AG20443 (cell line): ENCODE measurements at regions not wholly inside any gene's neighbourhood (a gene's known extent, or its start where the extent isn't known, plus 50 kb on each side); places are given as distances from the start of the nearest gene placed in this dataset.
A peak's percentile ranks its signal among the peaks of the same experiment; 100 is the strongest.

Source experiments
- DNase-seq: peaks from one replicate; pipeline ENCODE4 v3.0.0; 2012; ENCODE audit warnings: low spot score, mixed read lengths

DNA sequence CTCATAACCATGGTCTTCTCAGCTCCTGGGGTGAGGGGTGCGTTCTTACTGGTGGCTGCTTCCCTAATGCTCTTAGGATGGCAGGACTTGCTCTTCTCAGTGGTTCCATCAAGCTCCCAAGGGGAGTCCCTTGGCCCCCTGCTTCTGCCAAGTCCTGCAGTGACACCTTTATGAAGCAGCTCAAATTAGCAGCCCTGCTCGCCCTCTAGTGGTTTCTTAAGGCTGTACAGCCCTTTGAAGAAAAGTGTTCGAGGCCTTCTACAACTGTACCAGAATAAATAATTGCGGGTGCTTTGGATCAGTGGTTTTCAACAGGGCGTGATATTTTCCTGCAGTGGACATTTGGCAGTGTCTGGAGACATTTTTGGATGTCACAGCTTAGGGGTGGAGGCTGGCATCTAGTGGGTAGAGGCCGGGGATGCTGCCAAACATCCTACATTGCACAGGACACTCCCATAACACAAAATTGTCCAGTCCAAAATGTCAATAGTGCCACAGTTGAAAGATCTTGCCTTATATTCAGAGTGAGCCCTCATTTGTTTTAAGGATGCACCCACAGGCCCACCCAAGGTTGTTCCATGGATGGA lies 204.7 kb upstream of the S100G start:
- peak; percentile 17 for DNase-seq

- DNase-seq = peak; percentile 21
These were observed 198.6 kb upstream of the S100G start for GRCh38 chrX:16451334-16451733.

GRCh38 chrX:16454926-16455325 lies 195.0 kb upstream of the S100G start:
- DNase-seq = no peak

DNA sequence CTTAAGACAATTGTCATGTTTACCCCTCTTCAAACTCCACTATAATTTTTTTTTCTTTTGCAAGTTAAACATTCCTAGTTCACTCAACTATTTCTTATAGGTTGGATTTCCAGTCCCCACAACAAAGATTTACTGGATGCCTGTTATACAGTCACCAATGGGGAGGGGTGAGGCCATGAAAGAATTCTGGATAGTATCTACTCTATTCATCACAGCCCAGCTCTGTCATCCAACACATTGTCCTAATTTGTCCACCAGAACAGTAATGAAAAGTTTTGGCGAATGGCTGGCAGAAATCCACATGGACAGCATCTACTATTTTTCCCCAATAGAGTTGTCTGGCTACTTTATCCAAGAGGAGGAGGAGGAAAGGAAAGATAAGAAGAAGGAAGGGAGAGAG lies 192.7 kb upstream of the S100G start:
- peak; percentile 20 for DNase-seq

DNA sequence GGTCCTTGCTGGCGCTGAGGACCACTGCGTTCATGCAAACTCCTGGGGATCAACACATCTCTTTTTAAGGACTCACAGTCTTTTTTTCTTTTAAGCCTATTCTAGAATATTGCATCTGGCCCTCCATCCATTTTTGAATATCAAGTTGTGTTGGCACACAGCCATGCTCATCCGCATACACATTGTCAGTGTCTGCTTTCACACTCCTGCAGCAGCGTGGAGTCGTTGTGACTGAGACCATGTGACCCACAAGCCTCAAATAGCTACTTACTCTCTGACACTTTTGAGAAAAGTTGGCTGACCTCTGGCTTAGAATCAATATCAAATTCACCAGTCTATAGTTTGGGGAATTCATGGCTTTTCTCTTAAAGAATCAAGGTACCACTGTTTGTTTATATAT lies 191.8 kb upstream of the S100G start:
- no peak for DNase-seq

- DNase-seq = no peak
These were observed 190.9 kb upstream of the S100G start for GRCh38 chrX:16459008-16459407.

DNA sequence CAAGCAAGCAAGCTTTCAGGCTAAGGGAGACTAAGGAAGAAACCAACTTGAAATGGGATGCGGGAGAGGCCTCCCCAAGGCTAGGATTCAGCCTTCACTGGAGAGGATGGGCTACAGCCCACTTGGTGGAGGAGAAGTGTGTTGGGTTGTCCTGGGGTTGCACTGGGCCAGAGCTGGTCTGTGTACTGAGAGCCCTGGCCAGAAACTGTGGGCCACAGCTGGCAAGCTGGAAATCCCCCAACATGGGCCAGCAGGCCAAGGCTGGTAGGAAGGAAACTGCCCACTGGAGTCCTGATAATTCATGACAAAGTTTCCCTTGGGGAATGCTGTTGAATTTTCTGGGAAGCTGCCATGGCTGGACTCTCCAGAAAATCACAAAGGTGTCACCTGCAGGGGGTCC lies 188.0 kb upstream of the S100G start:
- DNase-seq = no peak

- DNase-seq = peak; percentile 61
These were observed 187.0 kb upstream of the S100G start for GRCh38 chrX:16462912-16463311.

DNA sequence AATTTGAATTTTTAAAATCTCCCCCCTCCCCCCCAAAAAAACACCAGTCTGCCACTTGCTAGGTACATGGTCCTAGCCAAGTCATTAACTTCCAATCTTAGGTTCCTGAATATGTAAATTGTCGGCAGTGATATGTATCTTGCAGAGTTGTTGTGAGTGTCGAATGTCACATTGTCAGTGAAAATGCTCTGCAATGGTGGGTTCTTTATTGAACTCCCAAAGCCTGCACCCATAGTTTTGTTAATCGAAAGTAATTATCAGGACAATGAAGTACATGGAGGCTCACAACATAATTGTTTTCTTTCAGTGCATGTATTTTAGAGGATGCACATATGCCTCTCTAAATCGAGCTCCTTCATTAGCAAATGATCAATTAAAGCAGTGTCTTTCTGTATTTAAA lies 185.6 kb upstream of the S100G start:
- DNase-seq = no peak

GRCh38 chrX:16465081-16465876 lies 184.7 kb upstream of the S100G start:
- no peak for DNase-seq

DNA sequence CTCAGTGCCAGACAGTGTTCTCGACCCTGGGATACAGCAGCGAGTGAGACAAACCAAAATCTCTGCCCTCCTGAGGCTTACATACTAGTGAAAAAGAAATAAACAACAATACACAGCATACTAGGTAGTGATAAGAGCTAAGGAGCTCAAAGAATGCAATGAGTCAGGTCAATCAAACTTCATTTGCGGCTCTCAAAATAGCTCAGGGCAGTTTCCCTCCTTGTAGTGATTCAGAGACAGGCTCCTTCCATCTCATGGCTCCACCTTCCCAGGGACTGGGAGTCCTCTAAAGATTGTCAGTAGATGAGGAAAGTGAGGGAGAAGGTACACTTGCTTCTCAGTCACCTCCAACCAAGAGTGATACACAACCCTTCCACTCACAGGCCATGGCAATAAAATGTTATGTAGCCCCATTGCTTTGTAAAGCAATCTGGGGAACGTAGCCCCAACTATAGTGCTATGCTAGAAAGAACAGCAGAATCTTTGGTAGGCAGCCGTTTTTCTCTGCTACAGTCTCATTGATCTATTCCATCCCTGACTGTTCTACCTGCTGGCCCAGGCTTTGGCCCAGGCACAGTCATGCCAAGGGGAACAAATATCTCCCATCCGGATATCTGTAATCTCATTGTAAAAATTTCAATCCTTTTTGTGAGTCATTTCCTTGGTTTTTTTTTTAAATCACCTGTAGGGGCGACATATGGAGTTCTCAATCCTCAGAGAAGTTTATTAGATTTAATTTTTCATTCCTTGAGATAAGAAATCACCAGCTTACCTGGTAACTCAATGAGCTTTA lies 183.1 kb upstream of the S100G start:
- peak; percentile 20 for DNase-seq

DNA sequence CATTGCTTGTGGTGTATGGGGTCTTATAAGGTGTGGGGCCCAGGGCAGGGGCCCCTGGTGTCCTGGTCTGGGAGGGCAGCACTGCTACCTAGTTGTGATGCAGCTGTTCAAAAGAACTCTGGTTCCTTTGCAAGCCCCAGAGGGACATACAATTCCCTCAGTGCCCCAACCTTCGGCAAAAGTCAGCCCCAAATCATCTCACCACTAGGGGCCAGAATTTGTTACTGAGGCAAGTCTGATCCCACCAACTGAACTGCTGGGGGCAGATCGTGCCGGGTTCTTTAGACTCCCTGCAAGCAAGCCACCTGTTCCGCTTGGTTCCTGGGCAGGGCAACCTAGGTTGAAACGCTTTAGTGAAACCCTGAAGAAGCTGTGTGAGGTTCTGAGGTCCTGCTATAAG lies 180.1 kb upstream of the S100G start:
- DNase-seq = no peak

GRCh38 chrX:16472345-16472744 lies 177.6 kb upstream of the S100G start:
- DNase-seq = no peak

GRCh38 chrX:16474511-16474910 lies 175.4 kb upstream of the S100G start:
- DNase-seq = no peak

- DNase-seq = no peak
These were observed 173.9 kb upstream of the S100G start for GRCh38 chrX:16476009-16476408.

GRCh38 chrX:16476692-16477091 lies 173.3 kb upstream of the S100G start:
- no peak for DNase-seq

DNA sequence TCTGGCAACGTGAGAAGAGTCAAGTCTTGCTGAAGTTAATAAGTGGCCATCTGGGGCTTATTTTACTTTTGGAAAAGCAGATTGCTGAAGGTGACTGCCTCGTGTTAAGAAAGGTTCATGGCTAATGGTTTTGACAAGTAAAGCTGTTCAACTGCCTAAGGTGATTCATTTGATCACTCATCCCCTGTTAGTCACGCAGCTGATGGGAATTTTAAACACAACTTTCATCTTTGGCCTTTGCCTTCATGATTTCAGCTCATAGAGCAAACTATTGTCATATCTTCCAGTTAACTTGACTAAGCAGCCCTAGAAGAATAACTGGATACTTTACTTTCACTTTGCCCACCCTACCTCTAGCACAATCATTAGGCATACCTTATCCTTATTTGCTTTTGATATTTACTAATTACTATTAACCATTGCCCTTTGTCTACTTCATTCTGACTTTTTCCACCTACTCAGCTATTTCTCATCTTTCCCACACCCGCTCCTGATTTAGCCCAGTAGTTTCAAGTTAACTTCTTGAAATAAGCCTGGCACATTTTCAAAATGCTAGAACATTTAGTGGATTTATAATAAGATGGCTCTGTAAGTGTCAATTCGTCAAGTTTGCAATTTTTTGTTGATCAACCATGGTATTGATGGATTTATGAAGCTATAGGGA lies 170.6 kb upstream of the S100G start:
- DNase-seq = peak; percentile 7

- DNase-seq = no peak
These were observed 169.9 kb upstream of the S100G start for GRCh38 chrX:16480049-16480448.

DNA sequence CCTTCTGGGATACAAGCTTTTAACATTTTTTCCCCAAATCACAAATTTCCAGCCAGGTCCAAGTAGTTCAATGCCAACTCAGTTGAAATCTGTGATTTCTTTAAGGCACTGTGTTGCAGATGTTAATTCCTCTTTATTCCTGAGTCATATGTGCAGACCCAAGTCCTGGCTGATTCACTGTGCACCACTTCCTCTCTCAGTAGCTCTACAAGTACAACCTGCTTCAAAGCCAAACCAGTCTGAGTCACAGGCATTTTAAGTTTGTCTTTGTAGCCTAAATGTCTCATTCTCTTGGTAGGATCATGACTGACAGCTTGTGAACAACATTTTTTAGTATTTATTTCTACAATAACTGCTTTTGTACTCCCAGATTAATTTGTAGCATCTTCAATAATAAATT lies 165.6 kb upstream of the S100G start:
- peak; percentile 68 for DNase-seq

DNA sequence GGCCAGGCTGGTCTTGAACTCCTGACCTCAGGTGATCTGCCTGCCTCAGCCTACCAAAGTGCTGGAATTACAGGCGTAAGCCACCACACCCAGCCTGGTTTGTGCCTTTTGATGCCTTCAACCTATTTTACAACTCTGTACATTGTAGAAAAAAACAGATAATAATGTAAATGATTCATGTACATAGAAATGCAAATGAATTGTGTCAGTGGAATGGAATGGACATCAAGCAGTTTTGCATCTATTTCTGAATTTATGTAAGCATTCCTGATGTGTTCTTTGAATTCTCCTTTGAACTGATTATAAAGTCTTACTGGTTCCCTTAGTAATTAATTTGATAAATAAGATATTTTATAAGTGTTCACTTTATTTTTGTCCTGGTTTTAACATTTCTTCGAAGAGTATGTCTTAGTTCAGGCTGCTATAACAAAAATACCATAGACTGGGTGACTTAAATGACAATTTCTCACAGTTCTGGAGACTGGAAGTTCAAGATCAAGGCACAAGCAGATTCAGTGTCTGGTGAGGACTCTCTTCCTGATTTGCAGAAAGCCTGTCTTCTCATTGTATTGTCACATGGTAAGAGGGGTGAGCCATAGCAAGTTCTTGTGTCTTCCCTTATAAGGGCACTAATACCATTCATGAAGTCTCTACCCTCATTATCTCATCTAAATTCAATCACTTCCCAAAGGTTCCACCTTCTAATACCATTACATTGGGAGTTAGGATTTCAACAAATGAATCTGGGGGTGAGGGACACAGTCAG lies 162.2 kb upstream of the S100G start:
- no peak for DNase-seq

DNA sequence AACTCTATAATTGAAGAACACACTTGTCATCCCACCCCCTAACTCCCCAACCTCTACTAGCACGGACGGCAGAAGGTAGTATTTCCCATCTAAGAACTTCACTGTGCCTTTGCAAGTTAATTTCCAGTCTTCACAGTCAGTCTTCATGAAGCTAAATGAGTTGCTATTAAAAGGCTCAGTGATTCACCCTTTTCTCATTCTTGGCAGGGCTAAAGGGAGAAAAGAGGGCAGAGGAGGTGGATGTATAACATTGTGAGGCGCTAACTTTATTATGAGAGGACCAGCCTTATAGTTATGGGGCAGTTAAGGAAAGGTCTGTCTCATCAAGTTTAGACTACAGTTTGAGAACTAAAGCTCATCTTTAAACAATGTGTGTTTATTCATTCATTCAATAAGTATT lies 161.0 kb upstream of the S100G start:
- DNase-seq = no peak

DNA sequence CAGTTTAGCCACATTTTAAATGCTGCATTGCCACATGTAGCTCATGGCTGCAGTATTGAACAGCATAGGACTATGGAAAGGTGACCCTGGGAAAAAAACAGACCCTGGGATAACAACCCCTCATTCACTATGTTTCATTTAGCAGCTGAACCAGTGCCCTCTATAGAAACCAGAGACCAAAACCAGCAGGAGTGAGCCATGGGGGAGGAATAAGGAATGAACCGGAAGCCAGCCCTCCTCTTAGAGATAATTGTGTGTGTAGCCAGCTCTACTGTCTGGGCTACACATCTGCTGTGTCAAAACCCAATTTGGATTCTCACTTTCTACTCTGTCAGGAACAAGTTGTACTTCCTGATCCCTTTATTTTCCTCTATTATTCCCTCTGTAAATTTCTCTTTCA lies 158.5 kb upstream of the S100G start:
- no peak for DNase-seq
